K562 (cell line): ENCODE measurements at regions not wholly inside any gene's neighbourhood (a gene's known extent, or its start where the extent isn't known, plus 50 kb on each side); places are given as distances from the start of the nearest gene placed in this dataset.

ENCODE experiments used
- ATAC-seq: fragments of 200-7000 bp; cut with Tn5 transposase; 3 replicates; pipeline ENCODE4 v1.9.1; 2020; ENCODE audit warnings: moderate library complexity
- BruUV-seq: library from RNA; stranded (reverse); fragments of 400-500 nt; replicated peaks from 2 replicates; lab custom pipeline; 2021; lab: Mats Ljungman, UMichigan
- CTCF ChIA-PET: fragments of 300-600 bp; formaldehyde crosslinking; extraction: SDS; loops from one replicate; lab custom pipeline; 2021; ENCODE audit warnings: low intra/inter-chr PET ratio; lab: Yijun Ruan, JAX
- POLR2A ChIA-PET: fragments of 300-600, 350-650 bp; sonication (Branson Sonifier 250); formaldehyde crosslinking; extraction: SDS; loops from one replicate; lab custom pipeline; 2021; ENCODE audit warnings: antibody characterized with exemption, inconsistent platforms; lab: Yijun Ruan, JAX
- DNase-seq, 4 experiments: peaks; one replicate each; pipeline versions ENCODE4 v3.0.0 to v3.0.0-alpha.2; 2011 to 2018; ENCODE audit warnings: low spot score in 3 of 4, mixed read lengths in 3 of 4; ENCODE audit errors: extremely low read depth in 1 of 4
- FAIRE-seq: peaks from 2 replicates; lab custom pipeline; 2011; peaks lifted over from hg19 to GRCh38; lab: Jason Lieb, UNC
- H2AFZ ChIP-seq: 2 replicates; pipeline ENCODE4 v1.6.0; 2011; ENCODE audit warnings: low read depth, low read length, control low read depth, inconsistent platforms
- H3K27ac ChIP-seq: fragments of 200-600 bp; 3 replicates; pipeline ENCODE4 v1.8.0; 2011; ENCODE audit warnings: low read depth, mild to moderate bottlenecking, control low read depth, inconsistent platforms, low read length, moderate library complexity, mixed read lengths; ENCODE audit errors: extremely low read depth
- H3K27me3 ChIP-seq, 2 experiments: fragments of 300-600 bp in 1 of 2; 2 replicates in 1 of 2; 3 replicates in 1 of 2; pipeline versions ENCODE4 v1.6.0 to v1.8.0; 2011; ENCODE audit warnings: inconsistent platforms in 2 of 2, low read length in 2 of 2, mild to moderate bottlenecking in 1 of 2, mixed read lengths in 1 of 2, moderate library complexity in 1 of 2; ENCODE audit not compliant: control insufficient read depth in 2 of 2, insufficient read depth in 2 of 2
- H3K36me3 ChIP-seq: fragments of 300-600 bp; 3 replicates; pipeline ENCODE4 v1.8.0; 2011; ENCODE audit warnings: mild to moderate bottlenecking, low read length, inconsistent platforms; ENCODE audit not compliant: control insufficient read depth, insufficient read depth
- H3K4me1 ChIP-seq, 2 experiments: fragments of 200-600 bp in 1 of 2; replicated peaks in 1 of 2; 2 replicates in 1 of 2; 3 replicates in 1 of 2; pipeline versions ENCODE4 v1.5.1 to v1.8.0; 2011; ENCODE audit warnings: inconsistent platforms in 2 of 2, low read length in 2 of 2, mild to moderate bottlenecking in 1 of 2, mixed read lengths in 1 of 2, moderate library complexity in 1 of 2; ENCODE audit not compliant: control insufficient read depth in 2 of 2, insufficient read depth in 2 of 2
- H3K4me2 ChIP-seq: 2 replicates; pipeline ENCODE4 v1.6.1; 2011; ENCODE audit warnings: low read length, control low read depth, inconsistent platforms, mixed read lengths; ENCODE audit not compliant: insufficient read depth
- H3K4me3 ChIP-seq: fragments of 200-600 bp; sonication (generic), shearing (Covaris generic); 2 replicates; pipeline ENCODE4 v1.5.1; 2016; ENCODE audit warnings: control low read depth, inconsistent platforms
- H3K79me2 ChIP-seq: fragments of 200-600 bp; 3 replicates; pipeline ENCODE4 v1.8.0; 2011; ENCODE audit warnings: low read length, inconsistent platforms; ENCODE audit not compliant: control insufficient read depth, insufficient read depth
- H3K9ac ChIP-seq, 2 experiments: 2 replicates each; pipeline versions ENCODE4 v1.6.0 to v1.6.1; 2011; ENCODE audit warnings: low read depth in 2 of 2, low read length in 2 of 2, control low read depth in 1 of 2, inconsistent platforms in 1 of 2, mild to moderate bottlenecking in 1 of 2, mixed read lengths in 1 of 2; ENCODE audit not compliant: insufficient read depth in 1 of 2
- H3K9me1 ChIP-seq: one replicate; pipeline ENCODE4 v1.6.0; 2011; ENCODE audit warnings: inconsistent platforms, mild to moderate bottlenecking, low read length, moderate library complexity; ENCODE audit not compliant: control insufficient read depth, insufficient read depth
- H3K9me3 ChIP-seq: replicated peaks from 2 replicates; pipeline ENCODE4 v1.5.1; 2011; ENCODE audit warnings: low read depth, low read length, inconsistent platforms; ENCODE audit not compliant: control insufficient read depth, insufficient read depth
- H4K20me1 ChIP-seq: replicated peaks from 2 replicates; pipeline ENCODE4 v1.6.1; 2011; ENCODE audit warnings: low read length, inconsistent platforms, mixed read lengths; ENCODE audit not compliant: control insufficient read depth, insufficient read depth
- BDP1 ChIP-seq: IDR thresholded peaks from 3 replicates; pipeline ENCODE4 v1.6.1; 2011; ENCODE audit not compliant: insufficient read length, insufficient read depth
- DEAF1 ChIP-seq: fragments of 450-650 bp; formaldehyde crosslinking; IDR thresholded peaks from 2 replicates; pipeline ENCODE4 v1.4.0; 2020; ENCODE audit warnings: mild to moderate bottlenecking, moderate library complexity
- EZH2 ChIP-seq: IDR thresholded peaks from 2 replicates; pipeline ENCODE4 v1.6.1; 2012; ENCODE audit warnings: low read depth, mild to moderate bottlenecking, inconsistent platforms, low read length, borderline replicate concordance
- FOXJ2 ChIP-seq: fragments of 200-800 bp; sonication (Bioruptor generic); IDR thresholded peaks from 2 replicates; pipeline ENCODE4 v1.6.1; 2016; ENCODE audit warnings: missing genetic modification characterization, missing compliant biosample characterization
- JUND ChIP-seq, 2 experiments: IDR thresholded peaks; 2 replicates in 1 of 2; 3 replicates in 1 of 2; pipeline ENCODE4 v1.6.1; 2011; ENCODE audit warnings: borderline replicate concordance in 2 of 2, low read depth in 2 of 2, low read length in 2 of 2, improper control_type of control experiment in 1 of 2, missing biosample characterization in 1 of 2, missing genetic modification characterization in 1 of 2, missing genetic modification reagents in 1 of 2
- KDM1A ChIP-seq, 2 experiments: fragments of 450-650 bp; IDR thresholded peaks; 2 replicates each; pipeline ENCODE4 v1.6.1; 2016; ENCODE audit warnings: mild to moderate bottlenecking in 2 of 2
- TFAP4 ChIP-seq: sonication (generic); formaldehyde crosslinking; IDR thresholded peaks from 2 replicates; pipeline ENCODE4 v1.8.0; 2022; ENCODE audit warnings: missing genetic modification reagents, mild to moderate bottlenecking, moderate library complexity, borderline replicate concordance
- ZFP30 ChIP-seq: fragments of 250-450 bp; sonication (Bioruptor Pico); IDR thresholded peaks from 2 replicates; pipeline ENCODE4 v1.8.0; 2022; ENCODE audit warnings: moderate library complexity, mild to moderate bottlenecking, inconsistent platforms, borderline replicate concordance
- ZNF121 ChIP-seq: sonication (generic); formaldehyde crosslinking; conservative IDR thresholded peaks from 2 replicates; pipeline ENCODE4 v1.8.0; 2022; ENCODE audit warnings: missing genetic modification reagents
- ZNF561 ChIP-seq: fragments of 450-650 bp; formaldehyde crosslinking; conservative IDR thresholded peaks from 2 replicates; pipeline ENCODE4 v1.4.0; 2020; ENCODE audit warnings: mild to moderate bottlenecking, moderate library complexity
- whole genome bisulfite sequencing: fragments of 100-300 bp; shearing (Covaris generic); methylation state at CpG from one replicate; pipeline ENCODE4 v1.1.6; 2016; ENCODE audit warnings: low coverage, mixed read lengths; ENCODE audit not compliant: insufficient coverage; ENCODE audit errors: missing lambda C conversion rate; 5-methylcytosine and 5-hydroxymethylcytosine counted together
- in situ Hi-C: fragments of 300-500 bp; cut with MboI; formaldehyde crosslinking; loops from 4 replicates; pipeline ENCODE4 v1.15.0; 2018; ENCODE audit warnings: inconsistent platforms, mixed read lengths
- intact Hi-C: fragments of 100-400 bp; cut with micrococcal nuclease; formaldehyde crosslinking; loops from 2 replicates; pipeline ENCODE4 v1.14.2; 2022
- TF ChIP-seq, protein P1 (sequence below): fragments of 200-800 bp; sonication (Bioruptor generic); IDR thresholded peaks from 2 replicates; pipeline ENCODE4 v1.6.1; 2017; ENCODE audit warnings: missing genetic modification characterization, missing compliant biosample characterization
- TF ChIP-seq, protein P2 (sequence below): fragments of 250-450 bp; sonication (Bioruptor Pico); IDR thresholded peaks from 2 replicates; pipeline ENCODE4 v1.9.0; 2021; ENCODE audit warnings: mild to moderate bottlenecking

DNA sequence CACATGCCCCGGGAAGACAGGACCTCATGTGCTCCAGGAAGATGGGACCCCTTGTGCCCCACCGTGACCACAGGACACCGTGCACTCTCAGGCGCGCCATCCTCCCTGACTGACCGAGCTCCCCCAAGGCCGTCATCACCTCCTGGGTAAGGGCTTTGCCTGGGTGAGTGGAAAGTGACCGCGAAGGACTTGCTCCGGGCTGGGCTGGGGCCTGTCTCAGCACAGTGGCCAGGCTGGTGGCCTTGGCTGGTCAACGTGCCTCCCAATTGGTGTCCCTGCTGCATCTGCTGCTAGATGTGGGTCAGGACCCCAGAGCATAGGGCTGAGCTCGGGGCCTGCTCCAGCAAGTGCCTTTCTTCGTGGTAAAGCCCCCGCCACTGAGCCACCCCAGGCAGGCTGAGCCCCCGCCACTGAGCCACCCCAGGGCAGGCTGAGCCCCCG is 69.7 kb upstream of the CTDP1 start (continued):
- TF ChIP-seq, protein P1, sequence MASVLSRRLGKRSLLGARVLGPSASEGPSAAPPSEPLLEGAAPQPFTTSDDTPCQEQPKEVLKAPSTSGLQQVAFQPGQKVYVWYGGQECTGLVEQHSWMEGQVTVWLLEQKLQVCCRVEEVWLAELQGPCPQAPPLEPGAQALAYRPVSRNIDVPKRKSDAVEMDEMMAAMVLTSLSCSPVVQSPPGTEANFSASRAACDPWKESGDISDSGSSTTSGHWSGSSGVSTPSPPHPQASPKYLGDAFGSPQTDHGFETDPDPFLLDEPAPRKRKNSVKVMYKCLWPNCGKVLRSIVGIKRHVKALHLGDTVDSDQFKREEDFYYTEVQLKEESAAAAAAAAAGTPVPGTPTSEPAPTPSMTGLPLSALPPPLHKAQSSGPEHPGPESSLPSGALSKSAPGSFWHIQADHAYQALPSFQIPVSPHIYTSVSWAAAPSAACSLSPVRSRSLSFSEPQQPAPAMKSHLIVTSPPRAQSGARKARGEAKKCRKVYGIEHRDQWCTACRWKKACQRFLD (CRISPR knock-in tag), result no peak
- TF ChIP-seq JUND (IDR thresholded peaks at IDR 0.05; ENCODE audit: borderline replicate concordance, low read depth, low read length), result no peak
- TF ChIP-seq JUND (tag; IDR thresholded peaks at IDR 0.05; ENCODE audit: borderline replicate concordance, low read depth, low read length), result no peak
- no peak for TF ChIP-seq KDM1A (IDR thresholded peaks at IDR 0.05)
- no peak for TF ChIP-seq ZFP30 (CRISPR knock-in tag)
- TF ChIP-seq, all 486 proteins: peak for 0

DNA sequence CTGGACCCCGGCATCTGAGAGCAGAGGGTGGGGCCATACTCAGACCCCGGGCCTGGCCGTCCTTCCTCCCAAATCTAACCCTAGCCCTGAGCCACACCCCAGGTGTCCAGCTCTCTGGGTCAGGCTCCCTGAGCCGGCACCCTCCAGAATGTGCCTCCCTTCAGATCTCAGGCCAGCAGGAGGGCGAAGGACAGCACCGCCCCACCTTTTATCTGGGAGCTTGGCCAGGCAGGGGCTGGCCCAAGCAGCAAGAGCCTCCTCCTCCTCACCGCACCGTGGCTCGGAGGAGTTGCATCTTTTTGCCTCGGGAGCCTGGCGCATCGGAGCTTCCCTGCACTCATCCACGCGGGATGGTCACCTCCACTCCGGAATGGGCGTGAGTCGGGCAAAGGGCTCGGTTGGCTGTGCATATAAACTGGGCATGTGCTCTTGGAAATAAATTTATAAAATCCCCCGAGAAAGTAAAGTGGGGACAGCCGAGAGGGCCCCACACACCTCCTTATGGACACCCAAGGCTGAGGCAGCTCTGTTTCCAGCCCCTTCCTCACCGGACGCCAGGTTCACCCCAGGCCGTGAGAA is 69.1 kb upstream of the CTDP1 start:
- Histone ChIP-seq H3K36me3 (no peaks in the 10 kb centered on the region), H3K79me2 (no peaks in the 10 kb centered on the region), H3K4me1 (peaks cover 11 to 70% of the 10 kb centered on the region in 2 experiments; a peak in 4 of 5 replicates), H3K9me3 (no peaks in the 10 kb centered on the region), H3K27ac (no peak overlapping the region), H4K20me1 (no peaks in the 10 kb centered on the region), H2AFZ (no peak overlapping the region), H3K27me3 (peaks cover 0 to 14% of the 10 kb centered on the region in 2 experiments; a peak in 3 of 5 replicates), H3K9me1 (no peaks in the 10 kb centered on the region), H3K4me2 (peak overlapping the region; percentile 27; the same call in 1 of the 2 replicates), H3K9ac (peak overlapping the region in 1 of 2 experiments; percentile 64; a peak in 2 of 4 replicates), H3K4me3 (no peak overlapping the region)
- peak; percentile 28 to 53 (median 42) for DNase-seq
- in situ Hi-C loops, result no loop called here
- 14% methylated on average over 19 of the region's 23 CpGs for WGBS
- no TSS peak for BruUV-seq
- peak; percentile 86 for ATAC-seq
- CTCF ChIA-PET, result no interaction called here
- no peak for FAIRE-seq
- intact Hi-C loops, result no loop called here
- POLR2A ChIA-PET, result interaction anchor here (0.6 to 1.6 kb wide), 6 partner anchors 8 to 71 kb away, joined by 3 read pairs; no protein-coding TSS in a partner anchor
- no peak for TF ChIP-seq DEAF1 (CRISPR knock-in tag)
- TF ChIP-seq TFAP4, result 0 out of 2 replicates have a peak, but pooled peaks have one; percentile 21
- TF ChIP-seq FOXJ2, result no peak
- no peak for TF ChIP-seq ZNF561 (CRISPR knock-in tag)
- TF ChIP-seq ZNF121 (CRISPR knock-in tag), result peak; percentile 85
- no peak for TF ChIP-seq EZH2
- TF ChIP-seq, protein P2, sequence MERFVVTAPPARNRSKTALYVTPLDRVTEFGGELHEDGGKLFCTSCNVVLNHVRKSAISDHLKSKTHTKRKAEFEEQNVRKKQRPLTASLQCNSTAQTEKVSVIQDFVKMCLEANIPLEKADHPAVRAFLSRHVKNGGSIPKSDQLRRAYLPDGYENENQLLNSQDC (CRISPR knock-in tag), result no peak
- no peak for TF ChIP-seq BDP1
